B cell (primary cell): ENCODE measurements at regions not wholly inside any gene's neighbourhood (a gene's known extent, or its start where the extent isn't known, plus 50 kb on each side); places are given as distances from the start of the nearest gene placed in this dataset.

Experiments used
- EZH2 ChIP-seq: IDR thresholded peaks from 2 replicates; pipeline ENCODE4 v1.6.1; 2012; ENCODE audit warnings: borderline replicate concordance, low read depth, mild to moderate bottlenecking, moderate library complexity, low read length; ENCODE audit not compliant: insufficient read depth, poor library complexity, severe bottlenecking
- TF ChIP-seq, protein P1 (sequence below): fragments of 200-600 bp; IDR thresholded peaks from one replicate; pipeline ENCODE4 v1.8.0; 2022; ENCODE audit warnings: antibody characterized with exemption, mild to moderate bottlenecking

DNA sequence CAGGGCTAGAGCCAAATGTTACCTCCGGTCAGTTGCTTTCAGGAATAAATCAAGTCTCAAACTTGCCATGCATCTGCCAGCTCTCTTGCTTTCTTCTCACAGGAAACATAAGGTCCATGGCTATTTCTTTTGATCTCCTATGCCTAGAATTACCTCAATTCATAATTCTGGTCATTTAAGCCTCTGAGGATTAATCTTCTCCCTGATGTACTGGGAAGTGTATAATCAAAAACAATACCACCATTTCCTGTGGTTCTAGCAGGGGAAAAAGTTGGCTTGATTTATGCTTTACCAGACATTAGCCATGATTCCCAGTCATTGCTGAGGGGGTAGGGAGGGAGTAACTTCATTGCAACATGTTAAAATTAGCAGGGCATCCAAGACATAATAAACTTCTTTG lies 268.7 kb upstream of the EMCN start:
- TF ChIP-seq, protein P1, sequence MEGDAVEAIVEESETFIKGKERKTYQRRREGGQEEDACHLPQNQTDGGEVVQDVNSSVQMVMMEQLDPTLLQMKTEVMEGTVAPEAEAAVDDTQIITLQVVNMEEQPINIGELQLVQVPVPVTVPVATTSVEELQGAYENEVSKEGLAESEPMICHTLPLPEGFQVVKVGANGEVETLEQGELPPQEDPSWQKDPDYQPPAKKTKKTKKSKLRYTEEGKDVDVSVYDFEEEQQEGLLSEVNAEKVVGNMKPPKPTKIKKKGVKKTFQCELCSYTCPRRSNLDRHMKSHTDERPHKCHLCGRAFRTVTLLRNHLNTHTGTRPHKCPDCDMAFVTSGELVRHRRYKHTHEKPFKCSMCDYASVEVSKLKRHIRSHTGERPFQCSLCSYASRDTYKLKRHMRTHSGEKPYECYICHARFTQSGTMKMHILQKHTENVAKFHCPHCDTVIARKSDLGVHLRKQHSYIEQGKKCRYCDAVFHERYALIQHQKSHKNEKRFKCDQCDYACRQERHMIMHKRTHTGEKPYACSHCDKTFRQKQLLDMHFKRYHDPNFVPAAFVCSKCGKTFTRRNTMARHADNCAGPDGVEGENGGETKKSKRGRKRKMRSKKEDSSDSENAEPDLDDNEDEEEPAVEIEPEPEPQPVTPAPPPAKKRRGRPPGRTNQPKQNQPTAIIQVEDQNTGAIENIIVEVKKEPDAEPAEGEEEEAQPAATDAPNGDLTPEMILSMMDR, result no peak
- TF ChIP-seq EZH2, result no peak
